Non-pigmented ciliary epithelial cell (primary cell): ENCODE measurements at regions not wholly inside any gene's neighbourhood (a gene's known extent, or its start where the extent isn't known, plus 50 kb on each side); places are given as distances from the start of the nearest gene placed in this dataset.

ENCODE experiments used
- DNase-seq: peaks from one replicate; pipeline ENCODE4 v3.0.0-alpha.2; 2010; ENCODE audit warnings: low read depth

GRCh38 chr15:26477044-26477443 is 295.8 kb downstream of the GABRB3 start:
- no peak for DNase-seq

GRCh38 chr15:26475554-26475953 is 297.3 kb downstream of the GABRB3 start:
- DNase-seq: no peak

GRCh38 chr15:26472661-26473060 is 300.2 kb downstream of the GABRB3 start:
- DNase-seq: no peak

- no peak for DNase-seq
These were observed 310.8 kb downstream of the GABRB3 start for GRCh38 chr15:26461847-26462608.

GRCh38 chr15:26460165-26460564 is 312.7 kb downstream of the GABRB3 start:
- DNase-seq: no peak

- DNase-seq: no peak
These were observed 317.0 kb downstream of the GABRB3 start for GRCh38 chr15:26455828-26456227.

GRCh38 chr15:26453914-26454313 is 319.0 kb downstream of the GABRB3 start:
- no peak for DNase-seq

- DNase-seq: no peak
These were observed 320.9 kb downstream of the GABRB3 start for GRCh38 chr15:26451995-26452394.

- DNase-seq: peak; percentile 4
These were observed 323.6 kb downstream of the GABRB3 start for GRCh38 chr15:26449291-26449690.

GRCh38 chr15:26443321-26443720 is 329.5 kb downstream of the GABRB3 start:
- no peak for DNase-seq

GRCh38 chr15:26442680-26443079 is 330.2 kb downstream of the GABRB3 start:
- DNase-seq: no peak

GRCh38 chr15:26439681-26440080 is 333.2 kb downstream of the GABRB3 start:
- no peak for DNase-seq

- no peak for DNase-seq
These were observed 334.1 kb downstream of the GABRB3 start for GRCh38 chr15:26438718-26439117.

- no peak for DNase-seq
These were observed 334.6 kb downstream of the GABRB3 start for GRCh38 chr15:26438316-26438715.

GRCh38 chr15:26433818-26434217 is 339.0 kb downstream of the GABRB3 start:
- DNase-seq: no peak

- no peak for DNase-seq
These were observed 339.8 kb downstream of the GABRB3 start for GRCh38 chr15:26433060-26433459.

- DNase-seq: no peak
These were observed 351.8 kb downstream of the GABRB3 start for GRCh38 chr15:26421065-26421464.

- no peak for DNase-seq
These were observed 377.2 kb downstream of the GABRB3 start for GRCh38 chr15:26395624-26396023.

GRCh38 chr15:26394801-26395200 is 378.1 kb downstream of the GABRB3 start:
- DNase-seq: no peak

GRCh38 chr15:26392956-26393355 is 379.9 kb downstream of the GABRB3 start:
- no peak for DNase-seq

- DNase-seq: no peak
These were observed 381.2 kb downstream of the GABRB3 start for GRCh38 chr15:26391567-26392194.

- no peak for DNase-seq
These were observed 390.3 kb downstream of the GABRB3 start for GRCh38 chr15:26382444-26383072.

- no peak for DNase-seq
These were observed 394.6 kb downstream of the GABRB3 start for GRCh38 chr15:26378304-26378703.
